ENCODE measurements at regions not wholly inside any gene's neighbourhood (a gene's known extent, or its start where the extent isn't known, plus 50 kb on each side); places are given as distances from the start of the nearest gene placed in this dataset.

DNA sequence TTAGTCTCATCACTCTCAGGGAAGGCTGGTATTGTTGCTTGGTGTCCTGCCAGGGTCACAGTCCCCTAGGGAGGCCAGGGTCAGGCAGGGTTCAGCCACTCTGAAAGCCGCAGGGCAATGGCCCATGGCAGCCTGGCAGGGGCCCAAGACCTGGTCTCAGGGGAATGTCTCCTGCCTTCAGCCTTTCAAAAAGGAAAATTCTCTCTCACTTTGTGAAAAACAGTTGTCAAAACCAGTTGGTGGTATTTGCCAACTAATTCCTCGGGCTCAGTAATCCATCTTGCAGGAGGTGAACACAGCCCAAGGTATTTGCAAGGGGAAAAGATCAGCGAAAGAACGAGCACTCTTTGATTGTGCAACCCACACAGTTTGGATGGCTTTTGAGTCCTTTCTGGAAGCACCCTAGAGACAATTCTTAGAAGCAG, 101.5 kb downstream of the JCAD start:
- POLR2A ChIA-PET, result no interaction called here
- Histone ChIP-seq H3K4me3 (ENCODE audit: low read depth, low read length) (no peak overlapping the region), H3K27ac (ENCODE audit: low read depth, low read length) (no peak overlapping the region), H3K9me3 (ENCODE audit: control insufficient read depth, insufficient read depth, low read length) (peaks cover 5% of the 10 kb centered on the region), H3K27me3 (ENCODE audit: control insufficient read depth, insufficient read depth, low read length) (no peaks in the 10 kb centered on the region)
- DNase-seq (ENCODE audit: low read depth, low spot score), result no peak
- CTCF ChIA-PET, result no interaction called here
- TF ChIP-seq, protein P1, sequence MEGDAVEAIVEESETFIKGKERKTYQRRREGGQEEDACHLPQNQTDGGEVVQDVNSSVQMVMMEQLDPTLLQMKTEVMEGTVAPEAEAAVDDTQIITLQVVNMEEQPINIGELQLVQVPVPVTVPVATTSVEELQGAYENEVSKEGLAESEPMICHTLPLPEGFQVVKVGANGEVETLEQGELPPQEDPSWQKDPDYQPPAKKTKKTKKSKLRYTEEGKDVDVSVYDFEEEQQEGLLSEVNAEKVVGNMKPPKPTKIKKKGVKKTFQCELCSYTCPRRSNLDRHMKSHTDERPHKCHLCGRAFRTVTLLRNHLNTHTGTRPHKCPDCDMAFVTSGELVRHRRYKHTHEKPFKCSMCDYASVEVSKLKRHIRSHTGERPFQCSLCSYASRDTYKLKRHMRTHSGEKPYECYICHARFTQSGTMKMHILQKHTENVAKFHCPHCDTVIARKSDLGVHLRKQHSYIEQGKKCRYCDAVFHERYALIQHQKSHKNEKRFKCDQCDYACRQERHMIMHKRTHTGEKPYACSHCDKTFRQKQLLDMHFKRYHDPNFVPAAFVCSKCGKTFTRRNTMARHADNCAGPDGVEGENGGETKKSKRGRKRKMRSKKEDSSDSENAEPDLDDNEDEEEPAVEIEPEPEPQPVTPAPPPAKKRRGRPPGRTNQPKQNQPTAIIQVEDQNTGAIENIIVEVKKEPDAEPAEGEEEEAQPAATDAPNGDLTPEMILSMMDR (IDR thresholded peaks at IDR 0.05; ENCODE audit: low read depth, low read length), result no peak

DNA sequence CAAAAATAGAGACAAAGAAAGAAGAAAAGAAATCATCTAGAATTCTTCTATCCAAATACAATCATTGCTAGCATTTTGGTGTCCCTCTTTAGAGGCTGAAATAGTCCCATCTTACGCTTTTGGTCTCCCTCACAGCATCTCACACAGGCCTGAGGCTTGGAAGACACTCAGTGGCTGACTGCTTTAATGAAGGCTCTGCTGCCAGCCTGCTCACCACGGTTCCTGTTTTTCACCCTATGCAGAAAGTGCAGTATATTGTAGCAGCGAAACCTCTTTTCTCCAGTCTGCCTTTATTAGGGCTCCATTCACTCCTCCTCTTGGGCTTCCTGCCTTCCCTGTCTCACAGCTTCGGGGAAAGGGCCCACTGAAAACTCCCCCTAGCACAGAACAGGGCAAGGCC, 102.2 kb downstream of the JCAD start:
- no peak for DNase-seq (ENCODE audit: low read depth, low spot score)
- peaks cover 5% of the 10 kb centered on the region for H3K9me3 ChIP-seq (ENCODE audit: control insufficient read depth, insufficient read depth, low read length)
- H3K27me3 ChIP-seq (ENCODE audit: control insufficient read depth, insufficient read depth, low read length), result no peaks in the 10 kb centered on the region
- ChIA-PET POLR2A (no interaction called here), CTCF (no interaction called here)
- H3K27ac ChIP-seq (ENCODE audit: low read depth, low read length), result no peak overlapping the region
- TF ChIP-seq, protein P1 (IDR thresholded peaks at IDR 0.05; ENCODE audit: low read depth, low read length), result no peak
- H3K4me3 ChIP-seq (ENCODE audit: low read depth, low read length), result no peak overlapping the region

DNA sequence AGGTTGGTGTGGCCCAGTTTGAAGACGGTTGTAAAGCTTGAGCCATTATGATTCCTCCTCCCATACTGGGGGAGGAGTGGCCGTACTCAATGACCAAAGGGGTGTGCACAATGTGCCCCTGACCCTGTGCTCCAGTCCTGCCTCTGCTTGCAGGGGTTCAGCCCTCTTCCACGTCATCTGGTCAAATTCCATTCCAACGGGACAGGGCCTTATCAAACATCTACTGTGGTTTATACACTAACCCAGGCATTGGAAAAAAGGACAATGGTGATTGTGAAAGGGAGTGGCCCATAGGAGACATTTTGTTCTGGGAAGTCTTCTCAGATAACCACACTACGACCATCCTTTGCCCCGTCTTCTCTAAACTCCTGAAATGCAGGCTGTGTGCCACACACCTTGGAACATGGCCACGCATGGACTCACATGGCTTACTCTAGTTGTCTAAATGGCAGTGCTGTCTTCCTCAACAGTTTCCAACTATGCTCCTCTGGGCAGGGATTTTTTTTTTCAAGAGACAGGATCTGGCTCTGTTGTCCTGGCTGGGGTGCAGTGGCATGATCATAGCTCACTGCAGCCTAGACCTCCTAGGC, 103.0 kb downstream of the JCAD start:
- TF ChIP-seq, protein P1 (IDR thresholded peaks at IDR 0.05; ENCODE audit: low read depth, low read length), result no peak
- H3K9me3 ChIP-seq (ENCODE audit: control insufficient read depth, insufficient read depth, low read length), result peaks cover 5% of the 10 kb centered on the region
- H3K27me3 ChIP-seq (ENCODE audit: control insufficient read depth, insufficient read depth, low read length), result no peaks in the 10 kb centered on the region
- ChIA-PET POLR2A (no interaction called here), CTCF (no interaction called here)
- H3K4me3 ChIP-seq (ENCODE audit: low read depth, low read length), result no peak overlapping the region
- no peak for DNase-seq (ENCODE audit: low read depth, low spot score)
- H3K27ac ChIP-seq (ENCODE audit: low read depth, low read length), result no peak overlapping the region

DNA sequence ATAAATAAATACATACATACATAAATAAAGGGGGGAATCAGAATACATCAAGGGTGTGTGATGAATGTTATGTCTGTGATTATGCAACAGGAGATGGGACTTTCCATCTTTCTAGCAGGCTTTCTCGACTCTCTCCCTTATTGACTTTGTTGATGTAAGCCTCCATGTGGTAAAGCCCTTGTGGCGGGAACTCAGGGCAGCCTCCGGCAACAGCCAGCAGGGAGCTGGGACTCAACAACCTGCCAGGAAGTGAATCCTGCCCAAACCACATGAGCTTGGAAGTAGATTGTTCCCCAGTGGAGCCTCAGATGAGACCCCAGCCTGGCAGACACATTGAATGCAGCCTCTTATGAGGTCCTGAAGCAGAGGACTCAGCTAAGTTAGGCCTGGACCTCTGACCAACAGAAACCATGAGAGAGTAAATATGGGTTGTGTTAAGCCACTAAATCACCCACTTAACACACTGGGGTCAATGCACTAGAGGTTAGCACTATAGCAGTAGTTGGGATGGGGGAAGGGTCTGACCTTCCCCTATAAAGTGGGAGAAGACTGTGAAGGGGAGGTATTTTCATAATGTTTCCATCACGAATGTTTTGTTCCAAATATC, 104.0 kb downstream of the JCAD start:
- H3K27me3 ChIP-seq (ENCODE audit: control insufficient read depth, insufficient read depth, low read length), result no peaks in the 10 kb centered on the region
- no peak overlapping the region for H3K4me3 ChIP-seq (ENCODE audit: low read depth, low read length)
- CTCF ChIA-PET, result interaction anchor here (0.7 kb wide), 1 partner anchor 43 kb away, joined by 3 read pairs; no protein-coding TSS in a partner anchor
- POLR2A ChIA-PET, result interaction anchor here (1.0 kb wide), 1 partner anchor 144 kb away, joined by 3 read pairs; no protein-coding TSS in a partner anchor
- H3K9me3 ChIP-seq (ENCODE audit: control insufficient read depth, insufficient read depth, low read length), result peaks cover 5% of the 10 kb centered on the region
- H3K27ac ChIP-seq (ENCODE audit: low read depth, low read length), result no peak overlapping the region
- TF ChIP-seq, protein P1 (IDR thresholded peaks at IDR 0.05; ENCODE audit: low read depth, low read length), result no peak; the same call in 1 of the 2 replicates
- no peak for DNase-seq (ENCODE audit: low read depth, low spot score)

DNA sequence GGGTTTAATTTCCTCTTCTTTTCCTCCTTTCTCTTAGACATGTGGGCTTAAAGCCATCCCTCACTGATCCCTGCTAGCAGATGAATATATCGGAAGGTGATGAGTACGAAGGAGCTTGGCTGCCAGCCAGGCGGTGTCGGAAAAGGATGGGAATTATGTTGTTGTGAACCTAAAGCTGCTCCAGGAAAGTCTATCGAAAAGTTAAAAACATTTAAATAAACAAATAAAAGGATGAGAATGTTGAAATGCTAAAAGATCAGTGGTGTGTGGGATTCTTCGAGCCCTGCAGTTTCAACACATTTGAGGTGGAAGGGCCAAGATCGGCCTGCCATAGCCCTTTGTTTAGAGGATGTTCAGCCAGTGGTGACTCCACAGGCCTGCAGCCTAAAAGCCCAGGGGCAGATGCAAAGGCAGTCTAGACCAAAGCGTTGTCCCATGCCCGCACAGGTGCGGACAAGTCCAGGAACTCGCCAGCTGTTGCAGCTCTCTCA, 107.9 kb downstream of the JCAD start:
- peaks cover 5% of the 10 kb centered on the region for H3K9me3 ChIP-seq (ENCODE audit: control insufficient read depth, insufficient read depth, low read length)
- ChIA-PET CTCF (interaction anchor here (0.6 to 1.6 kb wide), 3 partner anchors 47 to 313 kb away, joined by 3 to 6 read pairs (median 5); no protein-coding TSS in a partner anchor), POLR2A (interaction anchor here (0.6 to 1.5 kb wide), 4 partner anchors 87 to 216 kb away, joined by 3 to 9 read pairs (median 5); no protein-coding TSS in a partner anchor)
- no peaks in the 10 kb centered on the region for H3K27me3 ChIP-seq (ENCODE audit: control insufficient read depth, insufficient read depth, low read length)
- no peak overlapping the region for H3K4me3 ChIP-seq (ENCODE audit: low read depth, low read length)
- TF ChIP-seq, protein P1 (IDR thresholded peaks at IDR 0.05; ENCODE audit: low read depth, low read length), result 0 out of 2 replicates have a peak, but pooled peaks have one; percentile 26
- peak overlapping the region; percentile 59 for H3K27ac ChIP-seq (ENCODE audit: low read depth, low read length)
- no peak for DNase-seq (ENCODE audit: low read depth, low spot score)
